Neural progenitor cell (in vitro differentiated cells): ENCODE measurements at regions not wholly inside any gene's neighbourhood (a gene's known extent, or its start where the extent isn't known, plus 50 kb on each side); places are given as distances from the start of the nearest gene placed in this dataset.
A peak's percentile ranks its signal among the peaks of the same experiment; 100 is the strongest.

Experiments used
- DNase-seq: peaks from one replicate; pipeline ENCODE4 v3.0.0-alpha.2; 2016; ENCODE audit warnings: low spot score
- H2AFZ ChIP-seq: fragments of 200-600 bp; sonication (generic); replicated peaks from 2 replicates; pipeline ENCODE4 v1.6.1; 2016; ENCODE audit warnings: antibody characterized with exemption
- H3F3A ChIP-seq: fragments of 200-600 bp; sonication (generic); 2 replicates; pipeline ENCODE4 v1.6.1; 2016; ENCODE audit warnings: antibody characterized with exemption, low read depth
- H3K27ac ChIP-seq: fragments of 200-600 bp; sonication (generic); 2 replicates; pipeline ENCODE4 v1.5.1; 2016; ENCODE audit warnings: mild to moderate bottlenecking
- H3K27me3 ChIP-seq: fragments of 200-600 bp; sonication (generic); 2 replicates; pipeline ENCODE4 v1.6.1; 2016; ENCODE audit warnings: mild to moderate bottlenecking, moderate library complexity
- H3K36me3 ChIP-seq: fragments of 200-600 bp; sonication (generic); 2 replicates; pipeline ENCODE4 v1.5.1; 2016
- H3K4me1 ChIP-seq: fragments of 200-600 bp; sonication (generic); 2 replicates; pipeline ENCODE4 v1.6.1; 2016; ENCODE audit warnings: mixed run types
- H3K4me2 ChIP-seq: fragments of 200-600 bp; sonication (generic); 2 replicates; pipeline ENCODE4 v1.6.1; 2016
- H3K4me3 ChIP-seq: fragments of 200-600 bp; sonication (generic); 2 replicates; pipeline ENCODE4 v1.5.1; 2016
- H3K79me2 ChIP-seq: fragments of 200-600 bp; sonication (generic); 2 replicates; pipeline ENCODE4 v1.6.1; 2016; ENCODE audit warnings: low read depth
- H3K9ac ChIP-seq: fragments of 200-600 bp; sonication (generic); 2 replicates; pipeline ENCODE4 v1.6.1; 2016
- H3K9me3 ChIP-seq: fragments of 200-600 bp; sonication (generic); 2 replicates; pipeline ENCODE4 v1.5.1; 2016; ENCODE audit warnings: low read depth
- H4K20me1 ChIP-seq: fragments of 200-600 bp; sonication (generic); 2 replicates; pipeline ENCODE4 v1.6.1; 2016; ENCODE audit warnings: low read depth
- H3K27ac Mint-ChIP-seq: 3 replicates; pipeline ENCODE4 v1.8.0; 2021; ENCODE audit warnings: mixed read lengths
- H3K27me3 Mint-ChIP-seq: 2 replicates; pipeline ENCODE4 v1.8.0; 2022; ENCODE audit warnings: low read depth, mild to moderate bottlenecking, inconsistent platforms, moderate library complexity, mixed read lengths; ENCODE audit not compliant: insufficient read depth
- H3K36me3 Mint-ChIP-seq: 3 replicates; pipeline ENCODE4 v1.8.0; 2021; ENCODE audit warnings: mixed read lengths
- H3K4me1 Mint-ChIP-seq: 3 replicates; pipeline ENCODE4 v1.8.0; 2021; ENCODE audit warnings: mixed read lengths
- H3K4me3 Mint-ChIP-seq: 3 replicates; pipeline ENCODE4 v1.8.0; 2021; ENCODE audit warnings: mild to moderate bottlenecking, moderate library complexity, mixed read lengths
- H3K9me3 Mint-ChIP-seq: 3 replicates; pipeline ENCODE4 v1.8.0; 2020; ENCODE audit warnings: mixed read lengths
- EZH2 ChIP-seq: fragments of 200-600 bp; sonication (generic); IDR thresholded peaks from 2 replicates; pipeline ENCODE4 v1.6.1; 2017; ENCODE audit warnings: antibody characterized with exemption, mild to moderate bottlenecking, moderate library complexity
- EZH2phosphoT487 ChIP-seq: fragments of 200-600 bp; sonication (generic); IDR thresholded peaks from 2 replicates; pipeline ENCODE4 v1.6.1; 2017; ENCODE audit warnings: antibody characterized with exemption
- TF ChIP-seq, protein P1 (sequence below): fragments of 200-600 bp; sonication (generic); IDR thresholded peaks from 2 replicates; pipeline ENCODE4 v1.5.1; 2017; ENCODE audit warnings: antibody characterized with exemption, mild to moderate bottlenecking

DNA sequence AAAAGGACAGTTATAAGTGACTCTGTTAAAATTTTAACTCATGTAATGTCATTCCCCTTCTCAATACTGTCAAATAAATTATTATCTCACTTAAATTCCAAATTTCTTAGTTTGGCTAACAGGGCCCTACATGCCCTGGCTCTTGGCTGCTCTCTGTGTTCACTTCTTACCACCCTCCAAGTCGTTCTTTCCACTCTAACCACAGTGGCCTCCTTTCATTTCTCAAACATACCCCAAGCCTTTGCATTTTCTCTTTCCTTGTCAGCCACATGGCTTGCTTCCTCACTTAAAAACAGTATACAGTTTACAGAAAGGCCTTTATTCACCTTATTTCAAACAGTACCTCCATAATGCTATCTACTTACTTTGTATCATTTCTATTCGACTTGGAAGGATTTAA is 737.1 kb upstream of the ZWINT start:
- no peak for DNase-seq
- TF ChIP-seq EZH2phosphoT487 (no peak), EZH2 (no peak)
- TF ChIP-seq, protein P1, sequence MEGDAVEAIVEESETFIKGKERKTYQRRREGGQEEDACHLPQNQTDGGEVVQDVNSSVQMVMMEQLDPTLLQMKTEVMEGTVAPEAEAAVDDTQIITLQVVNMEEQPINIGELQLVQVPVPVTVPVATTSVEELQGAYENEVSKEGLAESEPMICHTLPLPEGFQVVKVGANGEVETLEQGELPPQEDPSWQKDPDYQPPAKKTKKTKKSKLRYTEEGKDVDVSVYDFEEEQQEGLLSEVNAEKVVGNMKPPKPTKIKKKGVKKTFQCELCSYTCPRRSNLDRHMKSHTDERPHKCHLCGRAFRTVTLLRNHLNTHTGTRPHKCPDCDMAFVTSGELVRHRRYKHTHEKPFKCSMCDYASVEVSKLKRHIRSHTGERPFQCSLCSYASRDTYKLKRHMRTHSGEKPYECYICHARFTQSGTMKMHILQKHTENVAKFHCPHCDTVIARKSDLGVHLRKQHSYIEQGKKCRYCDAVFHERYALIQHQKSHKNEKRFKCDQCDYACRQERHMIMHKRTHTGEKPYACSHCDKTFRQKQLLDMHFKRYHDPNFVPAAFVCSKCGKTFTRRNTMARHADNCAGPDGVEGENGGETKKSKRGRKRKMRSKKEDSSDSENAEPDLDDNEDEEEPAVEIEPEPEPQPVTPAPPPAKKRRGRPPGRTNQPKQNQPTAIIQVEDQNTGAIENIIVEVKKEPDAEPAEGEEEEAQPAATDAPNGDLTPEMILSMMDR, result no peak
- H3K27ac Mint-ChIP-seq, result no peak overlapping the region
- Histone ChIP-seq H3K4me3 (no peak overlapping the region), H3F3A (no peaks in the 10 kb centered on the region), H3K9ac (no peak overlapping the region), H3K4me1 (no peaks in the 10 kb centered on the region), H3K9me3 (no peaks in the 10 kb centered on the region), H4K20me1 (no peaks in the 10 kb centered on the region), H3K79me2 (no peaks in the 10 kb centered on the region), H2AFZ (peak overlapping the region; percentile 79), H3K27me3 (no peaks in the 10 kb centered on the region), H3K27ac (no peak overlapping the region), H3K36me3 (no peaks in the 10 kb centered on the region), H3K4me2 (no peak overlapping the region)
- no peaks in the 10 kb centered on the region for H3K9me3 Mint-ChIP-seq
- peaks cover 3% of the 10 kb centered on the region for H3K4me1 Mint-ChIP-seq
- no peak overlapping the region for H3K4me3 Mint-ChIP-seq
- no peaks in the 10 kb centered on the region for H3K27me3 Mint-ChIP-seq
- no peaks in the 10 kb centered on the region for H3K36me3 Mint-ChIP-seq

DNA sequence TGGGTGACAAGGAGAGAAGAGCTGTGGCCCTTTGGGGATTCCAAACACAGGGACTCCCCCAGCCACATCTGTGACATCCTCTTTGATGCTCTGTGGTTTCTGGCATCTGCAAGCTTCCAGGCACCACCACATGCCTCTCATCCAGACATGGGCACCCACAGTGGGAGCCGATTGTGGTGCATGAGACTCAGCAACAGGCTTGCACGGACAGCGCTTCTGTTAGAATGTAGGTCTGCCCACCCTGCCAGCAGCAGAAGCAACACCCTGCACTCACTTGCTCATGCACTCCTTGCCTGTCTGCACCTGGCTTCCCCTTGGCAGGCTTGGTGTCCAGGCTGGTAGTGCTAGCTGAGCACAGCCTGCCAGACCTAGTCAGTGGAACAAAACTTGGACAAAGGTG is 735.0 kb upstream of the ZWINT start:
- Histone ChIP-seq H3K36me3 (no peaks in the 10 kb centered on the region), H3K9me3 (no peaks in the 10 kb centered on the region), H3K4me3 (no peak overlapping the region), H3K79me2 (no peaks in the 10 kb centered on the region), H4K20me1 (no peaks in the 10 kb centered on the region), H3K4me1 (no peaks in the 10 kb centered on the region), H3K27me3 (no peaks in the 10 kb centered on the region), H2AFZ (no peak overlapping the region), H3F3A (no peaks in the 10 kb centered on the region), H3K27ac (no peak overlapping the region), H3K4me2 (no peak overlapping the region), H3K9ac (no peak overlapping the region)
- no peak overlapping the region for H3K27ac Mint-ChIP-seq
- TF ChIP-seq EZH2 (no peak), EZH2phosphoT487 (no peak)
- TF ChIP-seq, protein P1, result no peak
- H3K4me3 Mint-ChIP-seq, result no peak overlapping the region
- H3K4me1 Mint-ChIP-seq, result no peaks in the 10 kb centered on the region
- H3K36me3 Mint-ChIP-seq, result no peaks in the 10 kb centered on the region
- H3K9me3 Mint-ChIP-seq, result no peaks in the 10 kb centered on the region
- H3K27me3 Mint-ChIP-seq, result no peaks in the 10 kb centered on the region
- no peak for DNase-seq

DNA sequence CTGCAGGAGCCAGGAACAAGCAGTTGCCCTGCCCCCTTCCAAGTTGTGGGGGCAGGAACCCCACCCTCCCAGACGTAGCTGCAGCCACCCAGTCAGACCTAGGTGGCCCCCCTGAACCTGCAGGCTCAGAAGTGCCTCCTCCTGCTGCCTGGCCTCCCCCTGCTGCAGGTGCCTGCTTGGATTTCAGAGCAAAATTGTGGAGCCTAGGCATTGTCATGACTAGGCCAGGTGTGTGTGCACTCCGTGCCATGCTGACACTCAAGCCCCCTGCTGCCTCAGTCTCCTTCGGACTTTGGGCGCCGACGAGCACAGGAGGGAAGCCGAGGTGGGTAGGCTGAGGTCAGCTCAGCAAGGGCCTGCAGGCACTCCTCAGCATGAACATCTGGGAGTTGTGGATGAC is 733.9 kb upstream of the ZWINT start:
- DNase-seq, result no peak
- Histone ChIP-seq H3K27me3 (no peaks in the 10 kb centered on the region), H3K36me3 (no peaks in the 10 kb centered on the region), H3K27ac (no peak overlapping the region), H3F3A (no peaks in the 10 kb centered on the region), H3K4me2 (no peak overlapping the region), H2AFZ (no peak overlapping the region), H3K9ac (no peak overlapping the region), H3K4me3 (no peak overlapping the region), H3K4me1 (no peaks in the 10 kb centered on the region), H3K9me3 (no peaks in the 10 kb centered on the region), H4K20me1 (no peaks in the 10 kb centered on the region), H3K79me2 (no peaks in the 10 kb centered on the region)
- Mint-ChIP-seq H3K36me3 (no peaks in the 10 kb centered on the region), H3K9me3 (no peaks in the 10 kb centered on the region), H3K27ac (no peak overlapping the region), H3K4me1 (no peaks in the 10 kb centered on the region), H3K4me3 (no peak overlapping the region), H3K27me3 (no peaks in the 10 kb centered on the region)
- TF ChIP-seq, protein P1, result no peak

DNA sequence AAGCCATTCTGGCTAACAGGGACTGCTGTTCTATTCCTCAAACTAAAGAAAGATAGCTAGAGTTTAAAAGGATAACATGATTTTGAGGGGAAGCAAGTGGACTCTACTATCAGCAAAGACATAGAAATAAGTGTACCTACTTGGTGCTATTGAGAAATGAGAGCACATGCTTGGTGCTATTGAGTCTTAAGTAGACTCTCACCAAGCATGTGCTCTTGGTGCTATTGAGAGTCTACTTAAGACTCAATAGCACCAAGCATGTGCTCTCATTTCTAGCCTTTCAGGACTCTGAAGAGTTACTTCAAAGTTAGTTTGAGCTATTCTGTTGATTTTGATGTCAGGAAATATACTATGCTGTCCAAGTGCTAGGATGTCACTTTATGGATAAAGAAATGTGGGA is 733.0 kb upstream of the ZWINT start:
- Mint-ChIP-seq H3K9me3 (no peaks in the 10 kb centered on the region), H3K4me1 (no peaks in the 10 kb centered on the region), H3K36me3 (no peaks in the 10 kb centered on the region), H3K27ac (no peak overlapping the region), H3K27me3 (no peaks in the 10 kb centered on the region), H3K4me3 (no peak overlapping the region)
- Histone ChIP-seq H3K27me3 (no peaks in the 10 kb centered on the region), H2AFZ (no peak overlapping the region), H3F3A (no peaks in the 10 kb centered on the region), H3K36me3 (no peaks in the 10 kb centered on the region), H3K9ac (no peak overlapping the region), H3K4me1 (no peaks in the 10 kb centered on the region), H3K4me2 (no peak overlapping the region), H3K4me3 (no peak overlapping the region), H3K9me3 (no peaks in the 10 kb centered on the region), H3K27ac (no peak overlapping the region), H3K79me2 (no peaks in the 10 kb centered on the region), H4K20me1 (no peaks in the 10 kb centered on the region)
- TF ChIP-seq, protein P1, result no peak
- no peak for TF ChIP-seq EZH2phosphoT487
- no peak for TF ChIP-seq EZH2
- no peak for DNase-seq
